HFF-Myc (cell line): ENCODE measurements at regions not wholly inside any gene's neighbourhood (a gene's known extent, or its start where the extent isn't known, plus 50 kb on each side); places are given as distances from the start of the nearest gene placed in this dataset.
"Not testable (repeated sequence)": the region's sequence is repeated elsewhere in the genome, so short reads cannot be mapped to it uniquely, and the experiment has no call there.

Source experiments
- DNase-seq: peaks from one replicate; pipeline ENCODE4 v3.0.0-alpha.2; 2011; ENCODE audit warnings: low read depth; ENCODE audit errors: extremely low read depth
- H3K4me3 ChIP-seq: replicated peaks from 2 replicates; pipeline ENCODE4 v1.5.1; 2011; ENCODE audit warnings: low read depth, mild to moderate bottlenecking, control low read depth, low read length
- TF ChIP-seq, protein P1 (sequence below): IDR thresholded peaks from 2 replicates; pipeline ENCODE4 v1.5.1; 2012; ENCODE audit warnings: mild to moderate bottlenecking, low read depth, low read length, control low read depth; ENCODE audit errors: missing control alignments

DNA sequence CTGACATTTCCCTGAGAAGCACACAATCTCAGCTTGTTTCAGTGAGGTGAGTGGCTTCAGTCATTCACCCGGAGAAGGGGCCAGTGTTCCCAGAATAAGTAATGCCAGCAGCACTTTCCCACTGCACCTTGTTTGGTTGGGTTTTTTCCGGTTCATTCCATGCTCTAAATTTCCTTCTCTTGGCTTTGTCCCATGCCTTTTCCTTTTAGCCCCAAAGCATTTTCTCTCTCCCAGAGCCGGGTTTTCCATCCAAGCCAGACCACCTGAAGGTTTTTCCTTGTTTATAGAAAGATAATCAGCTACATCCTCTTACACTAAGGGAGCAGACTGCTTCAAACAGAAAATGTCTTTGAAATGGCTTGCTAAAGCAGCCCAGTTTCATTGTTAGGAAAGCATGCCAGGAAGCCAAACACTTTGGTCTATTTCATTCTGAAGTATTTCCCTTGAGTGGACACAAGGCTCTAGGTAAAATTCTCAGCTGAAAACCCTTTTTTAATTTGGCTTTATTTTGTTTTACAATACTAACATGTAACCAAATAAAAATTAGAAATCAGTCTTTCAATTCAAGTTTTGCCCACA, 501.6 kb downstream of the DTWD2 start:
- no peak overlapping the region for H3K4me3 ChIP-seq
- TF ChIP-seq, protein P1, sequence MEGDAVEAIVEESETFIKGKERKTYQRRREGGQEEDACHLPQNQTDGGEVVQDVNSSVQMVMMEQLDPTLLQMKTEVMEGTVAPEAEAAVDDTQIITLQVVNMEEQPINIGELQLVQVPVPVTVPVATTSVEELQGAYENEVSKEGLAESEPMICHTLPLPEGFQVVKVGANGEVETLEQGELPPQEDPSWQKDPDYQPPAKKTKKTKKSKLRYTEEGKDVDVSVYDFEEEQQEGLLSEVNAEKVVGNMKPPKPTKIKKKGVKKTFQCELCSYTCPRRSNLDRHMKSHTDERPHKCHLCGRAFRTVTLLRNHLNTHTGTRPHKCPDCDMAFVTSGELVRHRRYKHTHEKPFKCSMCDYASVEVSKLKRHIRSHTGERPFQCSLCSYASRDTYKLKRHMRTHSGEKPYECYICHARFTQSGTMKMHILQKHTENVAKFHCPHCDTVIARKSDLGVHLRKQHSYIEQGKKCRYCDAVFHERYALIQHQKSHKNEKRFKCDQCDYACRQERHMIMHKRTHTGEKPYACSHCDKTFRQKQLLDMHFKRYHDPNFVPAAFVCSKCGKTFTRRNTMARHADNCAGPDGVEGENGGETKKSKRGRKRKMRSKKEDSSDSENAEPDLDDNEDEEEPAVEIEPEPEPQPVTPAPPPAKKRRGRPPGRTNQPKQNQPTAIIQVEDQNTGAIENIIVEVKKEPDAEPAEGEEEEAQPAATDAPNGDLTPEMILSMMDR: no peak
- DNase-seq: no peak

DNA sequence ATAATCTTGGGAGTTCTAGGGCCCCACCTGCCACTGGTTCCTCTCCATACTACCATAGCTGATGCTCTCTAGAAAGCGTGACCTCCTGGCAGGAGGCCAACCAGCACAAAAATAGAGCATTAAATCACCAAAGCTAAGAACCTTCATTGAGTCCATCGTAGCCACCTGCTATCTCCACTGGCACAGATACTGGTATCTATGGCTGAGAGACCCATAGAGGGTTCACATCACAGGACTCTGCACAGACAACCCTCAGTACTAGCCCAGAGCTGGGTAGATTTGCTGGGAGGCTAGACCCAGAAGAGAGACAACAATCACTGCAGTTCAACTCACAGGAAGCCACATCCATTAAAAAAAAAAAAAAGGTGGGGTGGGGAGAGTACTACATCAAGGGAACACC, 509.1 kb downstream of the DTWD2 start:
- no peak for DNase-seq
- H3K4me3 ChIP-seq: no peak overlapping the region
- TF ChIP-seq, protein P1: no peak

DNA sequence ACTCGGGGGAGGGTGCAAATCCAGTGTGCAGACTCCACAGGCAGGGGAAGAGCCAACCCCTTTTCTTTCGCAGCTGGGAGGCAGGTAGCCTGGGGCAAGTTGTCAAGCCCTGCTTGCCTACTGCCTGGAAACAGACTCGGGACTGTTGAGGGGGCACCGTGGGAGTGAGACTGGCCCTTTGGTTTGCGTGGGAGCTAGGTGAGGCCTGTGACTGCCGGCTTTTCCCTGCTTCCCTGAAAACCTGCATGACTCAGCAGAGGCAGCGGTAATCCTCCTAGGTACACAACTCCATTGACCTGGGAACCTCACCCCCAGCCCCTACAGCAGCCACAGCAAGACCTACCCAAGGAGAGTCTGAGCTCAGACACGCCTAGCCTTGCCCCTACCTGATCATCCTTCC, 509.5 kb downstream of the DTWD2 start:
- DNase-seq: no peak
- TF ChIP-seq, protein P1: no peak
- no peak overlapping the region for H3K4me3 ChIP-seq

DNA sequence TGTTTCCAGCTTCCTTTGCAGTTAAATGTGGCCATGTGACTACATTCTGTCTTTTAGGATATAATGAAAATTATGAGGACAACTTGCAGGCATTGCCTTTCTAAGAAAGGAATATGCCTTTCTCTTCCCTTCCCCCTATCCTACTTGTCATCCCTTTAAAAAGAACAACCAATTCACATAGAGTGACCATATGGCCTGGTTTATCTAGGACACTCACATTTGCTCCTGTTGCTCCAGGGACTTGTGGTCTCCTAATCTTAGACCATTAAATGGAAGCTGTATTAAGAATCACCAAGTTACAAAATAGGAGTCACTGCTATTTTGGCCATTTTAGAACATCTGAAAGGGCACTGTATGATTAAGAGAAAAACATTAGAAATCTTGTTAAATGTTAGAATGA, 520.3 kb downstream of the DTWD2 start:
- DNase-seq: no peak
- TF ChIP-seq, protein P1: no peak
- H3K4me3 ChIP-seq: no peak overlapping the region

- TF ChIP-seq, protein P1: no peak
- DNase-seq: no peak
- no peak overlapping the region for H3K4me3 ChIP-seq
Measured at GRCh38 chr5:118467103-118467502, 521.2 kb downstream of the DTWD2 start.

GRCh38 chr5:118466418-118466817, 521.9 kb downstream of the DTWD2 start:
- TF ChIP-seq, protein P1: no peak
- H3K4me3 ChIP-seq: no peak overlapping the region
- DNase-seq: no peak

GRCh38 chr5:118462276-118462675, 526.1 kb downstream of the DTWD2 start:
- DNase-seq: not testable (repeated sequence)

DNA sequence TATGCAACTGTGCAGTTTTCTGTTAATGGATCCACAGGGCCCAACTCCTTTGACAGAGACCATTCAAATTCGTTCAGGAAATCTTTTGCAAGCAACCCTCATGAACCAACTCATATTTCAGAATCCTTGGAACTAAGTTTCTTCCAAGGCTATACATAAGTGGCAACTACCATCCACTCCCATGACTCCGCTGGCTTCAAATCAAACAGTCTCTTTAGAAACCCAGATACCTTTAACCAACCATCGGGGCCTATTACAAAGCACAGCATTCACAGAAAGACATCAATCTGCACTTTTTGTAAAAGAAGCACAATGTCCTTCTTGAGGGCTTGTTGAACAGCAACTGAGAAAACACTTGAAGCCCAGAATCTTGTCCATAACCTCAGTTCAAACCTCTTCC, 526.9 kb downstream of the DTWD2 start:
- no peak for DNase-seq
- TF ChIP-seq, protein P1: no peak
- no peak overlapping the region for H3K4me3 ChIP-seq

More at GRCh38 chr5:118462276-118462675, 526.1 kb downstream of the DTWD2 start:
- not testable (repeated sequence) for H3K4me3 ChIP-seq
